Liver (tissue), 8 donors: ENCODE measurements at regions not wholly inside any gene's neighbourhood (a gene's known extent, or its start where the extent isn't known, plus 50 kb on each side); places are given as distances from the start of the nearest gene placed in this dataset.

ENCODE experiments used
- DNase-seq: peaks from one replicate; pipeline ENCODE4 v3.0.0-alpha.2; 2017; ENCODE audit warnings: low spot score
- H3K27ac ChIP-seq, 2 donors: one replicate each; pipeline ENCODE4 v1.7.0; 2013; ENCODE audit warnings: inconsistent platforms in 2 of 2, low read length in 2 of 2, control low read depth in 1 of 2, low read depth in 1 of 2, mild to moderate bottlenecking in 1 of 2
- H3K27me3 ChIP-seq, 4 donors: one replicate each; pipeline versions ENCODE4 v1.6.1 to v1.7.0; 2013; ENCODE audit warnings: low read length in 3 of 4, inconsistent platforms in 1 of 4, mild to moderate bottlenecking in 1 of 4, moderate library complexity in 1 of 4; ENCODE audit not compliant: control insufficient read depth in 4 of 4, insufficient read depth in 4 of 4
- H3K36me3 ChIP-seq, 4 donors: one replicate each; pipeline versions ENCODE4 v1.6.1 to v1.7.0; 2013; ENCODE audit warnings: low read length in 3 of 4, mild to moderate bottlenecking in 3 of 4, low read depth in 1 of 4, moderate library complexity in 1 of 4; ENCODE audit not compliant: control insufficient read depth in 4 of 4, insufficient read depth in 3 of 4
- H3K4me1 ChIP-seq, 4 donors: one replicate each; pipeline versions ENCODE4 v1.6.1 to v1.7.0; 2013; ENCODE audit warnings: low read length in 3 of 4, mild to moderate bottlenecking in 3 of 4, moderate library complexity in 1 of 4; ENCODE audit not compliant: control insufficient read depth in 4 of 4, insufficient read depth in 4 of 4
- H3K4me3 ChIP-seq, 3 donors: one replicate each; pipeline versions ENCODE4 v1.6.1 to v1.7.0; 2013; ENCODE audit warnings: low read length in 3 of 3, control low read depth in 1 of 3, low read depth in 1 of 3, mild to moderate bottlenecking in 1 of 3
- H3K9ac ChIP-seq, 2 donors: one replicate each; pipeline ENCODE4 v1.7.0; 2013; ENCODE audit warnings: low read length in 2 of 2, mild to moderate bottlenecking in 2 of 2, moderate library complexity in 2 of 2, control low read depth in 1 of 2, low read depth in 1 of 2
- H3K9me3 ChIP-seq, 4 donors: one replicate each; pipeline versions ENCODE4 v1.6.1 to v1.7.0; 2013; ENCODE audit warnings: low read length in 3 of 4; ENCODE audit not compliant: control insufficient read depth in 4 of 4
- ATF3 ChIP-seq: IDR thresholded peaks from 2 replicates; pipeline ENCODE4 v1.6.1; 2016; ENCODE audit warnings: antibody characterized with exemption
- CTCF ChIP-seq: fragments of 150-350 bp; IDR thresholded peaks from 2 replicates; pipeline ENCODE4 v1.5.1; 2017; ENCODE audit warnings: improper control_type of control experiment, low read depth, low read length; ENCODE audit not compliant: missing input control
- EGR1 ChIP-seq, 2 donors: IDR thresholded peaks; 2 replicates each; pipeline ENCODE4 v1.6.1; 2016 to 2018; ENCODE audit warnings: antibody characterized with exemption in 2 of 2, low read depth in 2 of 2
- FOXA1 ChIP-seq: IDR thresholded peaks from 2 replicates; pipeline ENCODE4 v1.6.1; 2016; ENCODE audit warnings: antibody characterized with exemption
- FOXA2 ChIP-seq: IDR thresholded peaks from 2 replicates; pipeline ENCODE4 v1.6.1; 2016; ENCODE audit warnings: antibody characterized with exemption
- GABPA ChIP-seq, 2 donors: IDR thresholded peaks in 1 of 2; conservative IDR thresholded peaks in 1 of 2; 2 replicates each; pipeline ENCODE4 v1.6.1; 2016; ENCODE audit warnings: antibody characterized with exemption in 2 of 2, mild to moderate bottlenecking in 1 of 2, moderate library complexity in 1 of 2
- HNF4A ChIP-seq, 2 donors: conservative IDR thresholded peaks; 2 replicates each; pipeline ENCODE4 v1.6.1; 2016; ENCODE audit warnings: antibody characterized with exemption in 2 of 2, mild to moderate bottlenecking in 2 of 2
- HNF4G ChIP-seq: IDR thresholded peaks from 2 replicates; pipeline ENCODE4 v1.6.1; 2016; ENCODE audit warnings: antibody characterized with exemption
- JUND ChIP-seq, 2 donors: IDR thresholded peaks; 2 replicates each; pipeline ENCODE4 v1.6.1; 2016; ENCODE audit warnings: antibody characterized with exemption in 2 of 2
- MAX ChIP-seq: IDR thresholded peaks from 2 replicates; pipeline ENCODE4 v1.6.1; 2016; ENCODE audit warnings: antibody characterized with exemption
- RAD21 ChIP-seq, 2 donors: IDR thresholded peaks; 2 replicates each; pipeline ENCODE4 v1.6.1; 2016; ENCODE audit warnings: antibody characterized with exemption in 2 of 2, mild to moderate bottlenecking in 2 of 2
- RXRA ChIP-seq, 2 donors: IDR thresholded peaks; 2 replicates each; pipeline ENCODE4 v1.6.1; 2017 to 2018; ENCODE audit warnings: antibody characterized with exemption in 2 of 2, mild to moderate bottlenecking in 1 of 2
- SP1 ChIP-seq: IDR thresholded peaks from 2 replicates; pipeline ENCODE4 v1.6.1; 2018; ENCODE audit warnings: antibody characterized with exemption, mild to moderate bottlenecking
- TAF1 ChIP-seq: conservative IDR thresholded peaks from 2 replicates; pipeline ENCODE4 v1.6.1; 2016; ENCODE audit warnings: antibody characterized with exemption, mild to moderate bottlenecking
- YY1 ChIP-seq: IDR thresholded peaks from 2 replicates; pipeline ENCODE4 v1.6.1; 2016; ENCODE audit warnings: antibody characterized with exemption, mild to moderate bottlenecking
- ZBTB33 ChIP-seq: IDR thresholded peaks from 2 replicates; pipeline ENCODE4 v1.6.1; 2016; ENCODE audit warnings: antibody characterized with exemption
- WGBS: extraction: QIAGEN DNeasy Blood & Tissue Kit; methylation state at CpG from one replicate; pipeline ENCODE4 v1.1.7; 2013; 5-methylcytosine and 5-hydroxymethylcytosine counted together
- donor health status: healthy.
- donor health status: healthy.
- donor health status: healthy.
- donor health status: healthy.
- donor health status: healthy.

- no peaks in the 10 kb centered on the region for H3K27me3 ChIP-seq
- no peak for DNase-seq
- H3K9me3 ChIP-seq: no peaks in the 10 kb centered on the region
Measured at GRCh38 chr4:1539859-1540600, 133.8 kb upstream of the NKX1-1 start.

GRCh38 chr4:1538941-1539772 lies 132.9 kb upstream of the NKX1-1 start:
- Histone ChIP-seq H3K4me1 (no peaks in the 10 kb centered on the region), H3K4me3 (no peak overlapping the region), H3K27me3 (no peaks in the 10 kb centered on the region), H3K9me3 (no peaks in the 10 kb centered on the region), H3K9ac (no peak overlapping the region), H3K27ac (no peak overlapping the region), H3K36me3 (no peaks in the 10 kb centered on the region)
- DNase-seq: no peak
- WGBS: 85% methylated on average over 23 of the region's 23 CpGs
- no peak for TF ChIP-seq GABPA (IDR thresholded peaks at IDR 0.05 in 1 of 2, conservative IDR thresholded peaks at IDR 0.05 in 1 of 2)
- TF ChIP-seq RXRA (IDR thresholded peaks at IDR 0.05): no peak
- no peak for TF ChIP-seq JUND (IDR thresholded peaks at IDR 0.05)
- TF ChIP-seq RAD21 (IDR thresholded peaks at IDR 0.05): no peak
- TF ChIP-seq CTCF: no peak
- TF ChIP-seq FOXA1: no peak
- TF ChIP-seq ATF3: no peak
- TF ChIP-seq YY1: no peak

More at GRCh38 chr4:1539859-1540600, 133.8 kb upstream of the NKX1-1 start:
- H3K4me1 ChIP-seq: no peaks in the 10 kb centered on the region
- no peak overlapping the region for H3K27ac ChIP-seq
- 88% methylated on average over 45 of the region's 45 CpGs for WGBS
- TF ChIP-seq FOXA2 (no peak), HNF4A (conservative IDR thresholded peaks at IDR 0.05) (no peak), TAF1 (no peak), YY1 (no peak), MAX (no peak), CTCF (no peak), HNF4G (no peak), RXRA (IDR thresholded peaks at IDR 0.05) (no peak), EGR1 (IDR thresholded peaks at IDR 0.05; ENCODE audit: low read depth in 2 of 2) (no peak), ZBTB33 (no peak), SP1 (no peak), JUND (IDR thresholded peaks at IDR 0.05) (no peak), GABPA (IDR thresholded peaks at IDR 0.05 in 1 of 2, conservative IDR thresholded peaks at IDR 0.05 in 1 of 2) (no peak)
- H3K36me3 ChIP-seq: no peaks in the 10 kb centered on the region
- no peak overlapping the region for H3K9ac ChIP-seq
- no peak overlapping the region for H3K4me3 ChIP-seq
